Naive B cell (primary cell): ENCODE measurements at regions not wholly inside any gene's neighbourhood (a gene's known extent, or its start where the extent isn't known, plus 50 kb on each side); places are given as distances from the start of the nearest gene placed in this dataset.
A peak's percentile ranks its signal among the peaks of the same experiment; 100 is the strongest.
"Not testable (repeated sequence)": the region's sequence is repeated elsewhere in the genome, so short reads cannot be mapped to it uniquely, and the experiment has no call there.

Experiments used
- ATAC-seq, 2 donors: fragments of 150-1000 bp; cut with Tn5 transposase; 2 replicates each; pipeline ENCODE4 v1.10.0; 2021; ENCODE audit warnings: low read depth in 2 of 2, mild to moderate bottlenecking in 2 of 2, moderate library complexity in 2 of 2
- DNase-seq: peaks from one replicate; pipeline ENCODE4 v3.0.0; 2022
- H3K27ac Mint-ChIP-seq, 6 donors: one replicate each; pipeline ENCODE4 v1.8.0; 2020 to 2022; ENCODE audit warnings: mild to moderate bottlenecking in 6 of 6, mixed read lengths in 6 of 6, moderate library complexity in 5 of 6, inconsistent platforms in 2 of 6
- H3K27me3 Mint-ChIP-seq, 3 donors: one replicate each; pipeline ENCODE4 v1.8.0; 2021 to 2022; ENCODE audit warnings: mixed read lengths in 3 of 3, mild to moderate bottlenecking in 1 of 3
- H3K36me3 Mint-ChIP-seq, 2 donors: one replicate each; pipeline ENCODE4 v1.8.0; 2020 to 2022; ENCODE audit warnings: mixed read lengths in 2 of 2, inconsistent platforms in 1 of 2, mild to moderate bottlenecking in 1 of 2
- H3K4me1 Mint-ChIP-seq, 3 donors: one replicate each; pipeline ENCODE4 v1.8.0; 2020 to 2022; ENCODE audit warnings: mixed read lengths in 3 of 3, inconsistent platforms in 1 of 3, mild to moderate bottlenecking in 1 of 3, moderate library complexity in 1 of 3
- H3K4me3 Mint-ChIP-seq, 8 donors: one replicate each; pipeline ENCODE4 v1.8.0; 2020 to 2022; ENCODE audit warnings: mild to moderate bottlenecking in 8 of 8, mixed read lengths in 8 of 8, moderate library complexity in 8 of 8, inconsistent platforms in 2 of 8
- H3K9me3 Mint-ChIP-seq, 7 donors: one replicate each; pipeline ENCODE4 v1.8.0; 2020 to 2022; ENCODE audit warnings: mixed read lengths in 7 of 7, mild to moderate bottlenecking in 5 of 7, inconsistent platforms in 2 of 7, moderate library complexity in 1 of 7

- peaks cover 10 to 28% (median 12%) of the 10 kb centered on the region in 7 donors for H3K9me3 Mint-ChIP-seq
- no peak for DNase-seq
- no peak for ATAC-seq
- no peaks in the 10 kb centered on the region for H3K36me3 Mint-ChIP-seq
- H3K27me3 Mint-ChIP-seq = no peaks in the 10 kb centered on the region
- no peak overlapping the region for H3K4me3 Mint-ChIP-seq
- H3K4me1 Mint-ChIP-seq = no peaks in the 10 kb centered on the region
- no peak overlapping the region for H3K27ac Mint-ChIP-seq
Measured at GRCh38 chrX:35351795-35352483, 409.3 kb downstream of the FAM47B start.

GRCh38 chrX:35357656-35358055 is 415.1 kb downstream of the FAM47B start:
- DNase-seq = no peak
- H3K4me1 Mint-ChIP-seq = no peaks in the 10 kb centered on the region
- H3K4me3 Mint-ChIP-seq = no peak overlapping the region
- H3K9me3 Mint-ChIP-seq = peaks cover 8 to 45% (median 13%) of the 10 kb centered on the region in 7 donors
- H3K27me3 Mint-ChIP-seq = no peaks in the 10 kb centered on the region
- H3K36me3 Mint-ChIP-seq = no peaks in the 10 kb centered on the region
- ATAC-seq = no peak
- no peak overlapping the region for H3K27ac Mint-ChIP-seq

- no peak overlapping the region for H3K4me3 Mint-ChIP-seq
- no peak for DNase-seq
- no peak overlapping the region for H3K27ac Mint-ChIP-seq
- H3K36me3 Mint-ChIP-seq = no peaks in the 10 kb centered on the region
- no peaks in the 10 kb centered on the region for H3K4me1 Mint-ChIP-seq
- no peaks in the 10 kb centered on the region for H3K27me3 Mint-ChIP-seq
- peaks cover 0 to 7% (median 3%) of the 10 kb centered on the region in 7 donors for H3K9me3 Mint-ChIP-seq
- no peak for ATAC-seq
Measured at GRCh38 chrX:35362866-35363265, 420.3 kb downstream of the FAM47B start.

GRCh38 chrX:35374116-35374515 is 424.0 kb upstream of the MAGEB16 start:
- Mint-ChIP-seq H3K4me1 (no peaks in the 10 kb centered on the region), H3K36me3 (no peaks in the 10 kb centered on the region), H3K27ac (no peak overlapping the region), H3K9me3 (peaks cover 0 to 2% (median 0%) of the 10 kb centered on the region in 7 donors), H3K4me3 (no peak overlapping the region), H3K27me3 (no peaks in the 10 kb centered on the region)
- ATAC-seq (no peak), DNase-seq (no peak)

GRCh38 chrX:35380808-35381700 is 417.1 kb upstream of the MAGEB16 start:
- H3K4me1 Mint-ChIP-seq = no peaks in the 10 kb centered on the region
- H3K27ac Mint-ChIP-seq = no peak overlapping the region
- H3K36me3 Mint-ChIP-seq = no peaks in the 10 kb centered on the region
- H3K27me3 Mint-ChIP-seq = peaks cover 0 to 3% (median 0%) of the 10 kb centered on the region in 3 donors
- H3K4me3 Mint-ChIP-seq = no peak overlapping the region
- H3K9me3 Mint-ChIP-seq = no peaks in the 10 kb centered on the region
- ATAC-seq (no peak), DNase-seq (no peak)

- H3K4me3 Mint-ChIP-seq, H3K36me3 Mint-ChIP-seq, H3K27ac Mint-ChIP-seq, H3K4me1 Mint-ChIP-seq, DNase-seq, ATAC-seq, H3K27me3 Mint-ChIP-seq, H3K9me3 Mint-ChIP-seq: not testable (repeated sequence)
Measured at GRCh38 chrX:35381709-35382108, 416.4 kb upstream of the MAGEB16 start.

- Mint-ChIP-seq H3K9me3 (no peaks in the 10 kb centered on the region), H3K27me3 (peaks cover 0 to 3% (median 0%) of the 10 kb centered on the region in 3 donors), H3K27ac (no peak overlapping the region), H3K36me3 (no peaks in the 10 kb centered on the region), H3K4me1 (no peaks in the 10 kb centered on the region), H3K4me3 (peak overlapping the region in 1 of 8 donors; percentile 69)
- DNase-seq = no peak
- no peak for ATAC-seq
Measured at GRCh38 chrX:35382966-35383365, 415.2 kb upstream of the MAGEB16 start.

- H3K27ac Mint-ChIP-seq = no peak overlapping the region
- DNase-seq (no peak), ATAC-seq (no peak)
- H3K4me3 Mint-ChIP-seq = no peak overlapping the region
- H3K4me1 Mint-ChIP-seq = no peaks in the 10 kb centered on the region
- H3K36me3 Mint-ChIP-seq = no peaks in the 10 kb centered on the region
- H3K27me3 Mint-ChIP-seq = no peaks in the 10 kb centered on the region
- H3K9me3 Mint-ChIP-seq = peaks cover 0 to 3% (median 0%) of the 10 kb centered on the region in 7 donors
Measured at GRCh38 chrX:35392232-35392631, 405.9 kb upstream of the MAGEB16 start.

- DNase-seq (no peak), ATAC-seq (no peak)
- Mint-ChIP-seq H3K27ac (no peak overlapping the region), H3K4me3 (no peak overlapping the region), H3K9me3 (peaks cover 0 to 4% (median 0%) of the 10 kb centered on the region in 7 donors), H3K4me1 (no peaks in the 10 kb centered on the region), H3K27me3 (no peaks in the 10 kb centered on the region), H3K36me3 (no peaks in the 10 kb centered on the region)
Measured at GRCh38 chrX:35406386-35406785, 391.8 kb upstream of the MAGEB16 start.

- Mint-ChIP-seq H3K27ac (no peak overlapping the region), H3K4me1 (no peaks in the 10 kb centered on the region), H3K36me3 (no peaks in the 10 kb centered on the region), H3K4me3 (no peak overlapping the region), H3K27me3 (no peaks in the 10 kb centered on the region), H3K9me3 (peaks cover 0 to 18% (median 6%) of the 10 kb centered on the region in 7 donors)
- no peak for ATAC-seq
- no peak for DNase-seq
Measured at GRCh38 chrX:35416782-35417181, 381.4 kb upstream of the MAGEB16 start.

GRCh38 chrX:35432056-35432455 is 366.1 kb upstream of the MAGEB16 start:
- Mint-ChIP-seq H3K9me3 (peaks cover 0 to 3% (median under 1%) of the 10 kb centered on the region in 7 donors), H3K4me1 (no peaks in the 10 kb centered on the region), H3K36me3 (no peaks in the 10 kb centered on the region), H3K27ac (no peak overlapping the region), H3K4me3 (no peak overlapping the region), H3K27me3 (no peaks in the 10 kb centered on the region)
- DNase-seq (no peak), ATAC-seq (no peak)

GRCh38 chrX:35439034-35439660 is 359.0 kb upstream of the MAGEB16 start:
- Mint-ChIP-seq H3K4me3 (no peak overlapping the region), H3K9me3 (peaks cover 0 to 24% (median 4%) of the 10 kb centered on the region in 7 donors), H3K36me3 (no peaks in the 10 kb centered on the region), H3K4me1 (no peaks in the 10 kb centered on the region), H3K27me3 (no peaks in the 10 kb centered on the region), H3K27ac (peak overlapping the region in 1 of 6 donors; percentile 55)
- no peak for ATAC-seq
- DNase-seq = no peak

- no peak overlapping the region for H3K27ac Mint-ChIP-seq
- no peaks in the 10 kb centered on the region for H3K36me3 Mint-ChIP-seq
- no peaks in the 10 kb centered on the region for H3K4me1 Mint-ChIP-seq
- H3K9me3 Mint-ChIP-seq = peaks cover 0 to 24% (median 4%) of the 10 kb centered on the region in 7 donors
- ATAC-seq (no peak), DNase-seq (no peak)
- H3K4me3 Mint-ChIP-seq = no peak overlapping the region
- no peaks in the 10 kb centered on the region for H3K27me3 Mint-ChIP-seq
Measured at GRCh38 chrX:35439692-35440091, 358.4 kb upstream of the MAGEB16 start.
